ENCODE measurements at regions not wholly inside any gene's neighbourhood (a gene's known extent, or its start where the extent isn't known, plus 50 kb on each side); places are given as distances from the start of the nearest gene placed in this dataset.

DNA sequence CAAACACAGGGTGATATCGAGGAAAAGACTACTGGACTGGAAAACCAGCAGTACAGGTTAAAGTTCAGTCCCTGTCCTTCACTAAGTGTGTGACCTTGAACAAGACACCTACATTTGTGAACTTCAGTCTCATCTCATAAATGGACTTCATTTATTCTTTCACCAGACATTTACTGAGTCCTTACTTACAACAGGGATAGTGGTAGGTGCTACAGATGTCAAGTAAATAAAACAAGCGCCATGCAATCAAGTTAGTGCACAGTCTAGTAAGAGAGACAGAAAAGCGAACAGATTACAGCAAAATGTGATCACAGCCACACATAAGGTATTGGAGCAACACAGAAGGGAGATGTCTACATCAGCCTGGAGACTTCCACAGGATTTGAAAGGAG lies 413.2 kb downstream of the ACTL7B start:
- H3K4me3 ChIP-seq (ENCODE audit: low read depth, low read length), result no peak overlapping the region
- TF ChIP-seq, protein P1, sequence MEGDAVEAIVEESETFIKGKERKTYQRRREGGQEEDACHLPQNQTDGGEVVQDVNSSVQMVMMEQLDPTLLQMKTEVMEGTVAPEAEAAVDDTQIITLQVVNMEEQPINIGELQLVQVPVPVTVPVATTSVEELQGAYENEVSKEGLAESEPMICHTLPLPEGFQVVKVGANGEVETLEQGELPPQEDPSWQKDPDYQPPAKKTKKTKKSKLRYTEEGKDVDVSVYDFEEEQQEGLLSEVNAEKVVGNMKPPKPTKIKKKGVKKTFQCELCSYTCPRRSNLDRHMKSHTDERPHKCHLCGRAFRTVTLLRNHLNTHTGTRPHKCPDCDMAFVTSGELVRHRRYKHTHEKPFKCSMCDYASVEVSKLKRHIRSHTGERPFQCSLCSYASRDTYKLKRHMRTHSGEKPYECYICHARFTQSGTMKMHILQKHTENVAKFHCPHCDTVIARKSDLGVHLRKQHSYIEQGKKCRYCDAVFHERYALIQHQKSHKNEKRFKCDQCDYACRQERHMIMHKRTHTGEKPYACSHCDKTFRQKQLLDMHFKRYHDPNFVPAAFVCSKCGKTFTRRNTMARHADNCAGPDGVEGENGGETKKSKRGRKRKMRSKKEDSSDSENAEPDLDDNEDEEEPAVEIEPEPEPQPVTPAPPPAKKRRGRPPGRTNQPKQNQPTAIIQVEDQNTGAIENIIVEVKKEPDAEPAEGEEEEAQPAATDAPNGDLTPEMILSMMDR (IDR thresholded peaks at IDR 0.05; ENCODE audit: borderline replicate concordance, insufficient read depth, low read depth, low read length), result no peak

DNA sequence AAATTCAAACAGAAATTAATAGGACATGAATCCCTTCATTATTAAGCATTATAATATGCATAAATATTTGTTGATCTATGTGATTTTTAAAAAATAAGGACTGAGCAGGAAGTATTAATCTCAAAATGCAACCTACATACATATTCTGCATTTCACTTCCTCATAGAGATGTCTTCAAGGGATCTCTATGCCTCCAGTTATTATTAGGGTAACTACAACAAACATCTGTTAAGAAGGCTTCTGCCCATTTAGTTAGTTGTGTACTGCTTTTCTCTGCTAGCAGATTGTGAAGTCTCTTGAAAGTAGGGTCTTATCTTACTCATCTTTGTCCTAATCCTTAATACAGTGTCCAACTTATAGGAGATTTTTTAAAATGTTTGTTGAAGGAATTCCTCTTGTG lies 414.1 kb downstream of the ACTL7B start:
- TF ChIP-seq, protein P1 (IDR thresholded peaks at IDR 0.05; ENCODE audit: borderline replicate concordance, insufficient read depth, low read depth, low read length), result no peak

DNA sequence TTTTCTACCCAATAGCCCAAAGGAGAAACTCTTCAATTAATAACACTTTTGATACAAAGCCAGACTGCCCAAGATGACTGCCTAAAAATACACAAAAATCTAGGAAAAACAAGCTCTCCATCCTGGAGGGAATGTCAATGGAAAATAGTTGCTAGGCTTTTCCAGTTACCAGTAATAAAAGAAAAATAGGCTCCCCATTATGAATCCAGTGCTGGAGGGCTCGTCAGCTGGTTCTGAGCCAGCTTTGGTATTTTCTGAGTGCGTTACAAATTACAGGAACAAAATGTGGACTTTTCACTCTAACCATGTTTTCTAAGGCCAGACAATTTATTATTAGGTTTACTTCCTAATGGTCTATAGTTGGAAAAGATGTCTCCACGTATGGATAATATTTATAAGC lies 414.5 kb downstream of the ACTL7B start:
- no peak overlapping the region for H3K4me3 ChIP-seq (ENCODE audit: low read depth, low read length)
- TF ChIP-seq, protein P1 (IDR thresholded peaks at IDR 0.05; ENCODE audit: borderline replicate concordance, insufficient read depth, low read depth, low read length), result no peak

More for the DNA sequence above, 414.1 kb downstream of the ACTL7B start:
- H3K4me3 ChIP-seq (ENCODE audit: low read depth, low read length), result no peak overlapping the region

- H3K4me3 ChIP-seq (ENCODE audit: low read depth, low read length), result no peak overlapping the region
- TF ChIP-seq, protein P1 (IDR thresholded peaks at IDR 0.05; ENCODE audit: borderline replicate concordance, insufficient read depth, low read depth, low read length), result no peak
Observed at GRCh38 chr9:108439947-108440346, 415.8 kb downstream of the ACTL7B start.

GRCh38 chr9:108437656-108438055 lies 418.1 kb downstream of the ACTL7B start:
- no peak overlapping the region for H3K4me3 ChIP-seq (ENCODE audit: low read depth, low read length)
- TF ChIP-seq, protein P1 (IDR thresholded peaks at IDR 0.05; ENCODE audit: borderline replicate concordance, insufficient read depth, low read depth, low read length), result no peak

GRCh38 chr9:108436448-108436847 lies 419.3 kb downstream of the ACTL7B start:
- TF ChIP-seq, protein P1 (IDR thresholded peaks at IDR 0.05; ENCODE audit: borderline replicate concordance, insufficient read depth, low read depth, low read length), result no peak
- H3K4me3 ChIP-seq (ENCODE audit: low read depth, low read length), result no peak overlapping the region

DNA sequence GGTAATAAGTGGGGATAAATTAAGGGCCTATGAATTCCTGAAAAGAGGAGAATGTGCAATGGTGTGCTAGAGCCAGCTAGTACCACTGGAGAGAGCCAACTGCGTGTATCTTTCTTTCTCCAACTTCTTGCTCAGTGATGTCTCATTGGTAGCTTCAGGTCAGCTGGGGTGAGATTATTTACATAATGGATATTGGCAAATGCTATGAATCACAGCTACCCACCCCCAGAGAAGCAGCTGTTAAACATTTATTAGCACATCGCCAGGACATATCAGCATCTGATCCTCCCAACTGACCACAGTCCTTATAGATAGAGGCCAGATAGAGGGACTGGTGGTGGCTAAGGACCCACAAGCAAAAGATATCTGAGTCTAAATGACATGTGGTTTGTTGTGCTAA lies 421.3 kb downstream of the ACTL7B start:
- no peak overlapping the region for H3K4me3 ChIP-seq (ENCODE audit: low read depth, low read length)
- TF ChIP-seq, protein P1 (IDR thresholded peaks at IDR 0.05; ENCODE audit: borderline replicate concordance, insufficient read depth, low read depth, low read length), result no peak

Measured in GM12875 (cell line).